IPS DF 6.9 (cell line): ENCODE measurements at regions not wholly inside any gene's neighbourhood (a gene's known extent, or its start where the extent isn't known, plus 50 kb on each side); places are given as distances from the start of the nearest gene placed in this dataset.
A peak's percentile ranks its signal among the peaks of the same experiment; 100 is the strongest.

Experiments used
- DNase-seq: peaks from one replicate; pipeline ENCODE4 v3.0.0-alpha.2; 2013; ENCODE audit warnings: low read depth, low spot score
- H3K27ac ChIP-seq: one replicate; pipeline ENCODE4 v1.5.1; 2013; ENCODE audit warnings: low read length, control low read depth
- H3K27me3 ChIP-seq: 2 replicates; pipeline ENCODE4 v1.6.1; 2013; ENCODE audit warnings: mild to moderate bottlenecking, low read length; ENCODE audit not compliant: control insufficient read depth, insufficient read depth
- H3K36me3 ChIP-seq: 2 replicates; pipeline ENCODE4 v1.6.1; 2013; ENCODE audit warnings: low read length; ENCODE audit not compliant: control insufficient read depth, insufficient read depth
- H3K4me1 ChIP-seq: 2 replicates; pipeline ENCODE4 v1.6.1; 2013; ENCODE audit warnings: low read length; ENCODE audit not compliant: control insufficient read depth, insufficient read depth
- H3K4me3 ChIP-seq: 2 replicates; pipeline ENCODE4 v1.5.1; 2013; ENCODE audit warnings: mild to moderate bottlenecking, low read length
- H3K9me3 ChIP-seq: 2 replicates; pipeline ENCODE4 v1.6.1; 2013; ENCODE audit warnings: low read length, inconsistent platforms; ENCODE audit not compliant: control insufficient read depth, insufficient read depth
- WGBS: extraction: QIAGEN DNeasy Blood & Tissue Kit; methylation state at CpG from one replicate; pipeline ENCODE4 v1.1.7; 2013; ENCODE audit warnings: mixed read lengths, missing lambda C conversion rate; ENCODE audit not compliant: insufficient read length, insufficient coverage; 5-methylcytosine and 5-hydroxymethylcytosine counted together

- Histone ChIP-seq H3K4me3 (no peak overlapping the region), H3K9me3 (no peaks in the 10 kb centered on the region), H3K36me3 (no peaks in the 10 kb centered on the region), H3K4me1 (no peaks in the 10 kb centered on the region), H3K27me3 (no peaks in the 10 kb centered on the region), H3K27ac (no peak overlapping the region)
- WGBS: no CpG with 5 or more reads among the region's 7 CpGs
- no peak for DNase-seq
Measured at GRCh38 chr7:42605406-42606192, 306.3 kb downstream of the C7orf25 start.

DNA sequence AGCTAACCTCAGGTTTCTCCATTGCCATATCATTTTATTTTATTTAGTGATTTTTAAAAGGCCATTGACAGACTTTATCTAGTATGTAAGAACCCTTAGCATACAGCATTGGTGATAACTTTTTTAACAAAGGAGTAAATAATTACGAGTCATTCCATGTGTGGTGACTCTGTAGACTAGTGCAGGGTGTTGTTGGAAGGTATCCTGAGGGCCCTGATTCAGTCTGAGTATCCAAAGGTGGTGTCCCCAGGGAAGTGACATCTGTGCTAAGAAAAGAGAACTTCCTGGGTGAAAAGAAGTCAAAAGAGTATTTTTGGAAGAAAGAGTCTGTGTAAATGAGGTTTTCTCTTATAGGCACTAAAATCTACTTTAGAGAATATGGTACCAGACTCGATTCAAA lies 308.4 kb downstream of the C7orf25 start:
- WGBS: no CpG with 5 or more reads among the region's 2 CpGs
- DNase-seq: no peak

GRCh38 chr7:42597300-42597699 lies 314.6 kb downstream of the C7orf25 start:
- Histone ChIP-seq H3K9me3 (no peaks in the 10 kb centered on the region), H3K36me3 (no peaks in the 10 kb centered on the region), H3K27ac (no peak overlapping the region), H3K4me3 (no peak overlapping the region), H3K27me3 (no peaks in the 10 kb centered on the region), H3K4me1 (no peaks in the 10 kb centered on the region)
- no peak for DNase-seq
- WGBS: no CpG with 5 or more reads among the region's 3 CpGs

More for the DNA sequence above, 308.4 kb downstream of the C7orf25 start:
- H3K4me1 ChIP-seq: no peaks in the 10 kb centered on the region
- no peaks in the 10 kb centered on the region for H3K27me3 ChIP-seq
- no peaks in the 10 kb centered on the region for H3K36me3 ChIP-seq
- no peaks in the 10 kb centered on the region for H3K9me3 ChIP-seq
- no peak overlapping the region for H3K4me3 ChIP-seq
- H3K27ac ChIP-seq: no peak overlapping the region

- no peaks in the 10 kb centered on the region for H3K9me3 ChIP-seq
- no peaks in the 10 kb centered on the region for H3K36me3 ChIP-seq
- no peak overlapping the region for H3K27ac ChIP-seq
- H3K27me3 ChIP-seq: no peaks in the 10 kb centered on the region
- no peaks in the 10 kb centered on the region for H3K4me1 ChIP-seq
- DNase-seq: no peak
- H3K4me3 ChIP-seq: no peak overlapping the region
Measured at GRCh38 chr7:42596737-42597136, 315.1 kb downstream of the C7orf25 start.

DNA sequence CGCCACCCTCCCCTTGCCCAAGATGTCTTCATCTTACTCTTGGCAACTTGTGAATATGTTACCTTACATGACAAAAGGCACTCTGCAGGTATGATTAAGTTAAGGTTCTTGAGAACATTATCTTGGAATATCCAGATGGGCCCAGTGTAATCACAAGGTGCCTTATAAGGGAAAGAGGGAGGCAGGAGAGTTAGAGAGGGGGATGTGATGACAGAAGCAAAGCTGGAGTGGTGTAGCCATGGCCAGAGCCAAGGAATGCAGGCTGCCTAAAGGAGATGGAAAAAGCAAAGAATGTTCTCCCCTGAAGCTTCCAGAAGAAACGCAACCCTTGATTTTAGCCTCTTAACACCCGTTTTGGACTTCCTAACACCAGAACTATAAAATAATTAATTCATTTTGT lies 318.0 kb downstream of the C7orf25 start:
- WGBS: no CpG with 5 or more reads among the region's 3 CpGs

DNA sequence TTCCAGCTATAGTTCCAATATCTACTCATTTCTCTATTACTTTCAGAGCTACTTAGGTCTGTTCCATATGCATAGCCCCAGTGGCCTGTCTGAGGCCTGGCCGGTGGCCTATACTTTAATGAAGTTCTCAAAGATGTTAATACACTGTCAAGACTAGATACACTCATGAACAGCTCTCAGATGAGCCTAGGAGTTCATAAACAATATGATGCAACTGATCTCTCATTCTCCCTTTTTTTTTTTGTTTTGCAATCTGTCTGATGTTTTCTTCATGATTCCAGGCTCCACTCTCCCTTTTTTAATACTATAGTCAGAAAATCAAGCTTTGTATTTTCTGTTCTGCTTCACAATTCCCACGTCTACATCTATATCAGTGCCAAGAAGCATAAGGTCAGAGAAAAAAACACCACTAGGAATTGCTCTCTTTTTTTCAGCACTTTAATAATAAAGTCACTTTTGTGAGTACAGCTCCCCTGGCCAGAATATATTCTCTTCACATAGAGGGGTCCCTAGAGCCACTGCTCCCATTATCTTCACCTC lies 321.0 kb downstream of the C7orf25 start:
- Histone ChIP-seq H3K36me3 (no peaks in the 10 kb centered on the region), H3K4me1 (no peaks in the 10 kb centered on the region)
- no CpG with 5 or more reads among the region's 2 CpGs for WGBS

More for the DNA sequence above, 318.0 kb downstream of the C7orf25 start:
- no peaks in the 10 kb centered on the region for H3K4me1 ChIP-seq
- H3K27ac ChIP-seq: no peak overlapping the region
- no peaks in the 10 kb centered on the region for H3K27me3 ChIP-seq
- H3K36me3 ChIP-seq: no peaks in the 10 kb centered on the region
- H3K4me3 ChIP-seq: no peak overlapping the region
- no peak for DNase-seq
- no peaks in the 10 kb centered on the region for H3K9me3 ChIP-seq

GRCh38 chr7:42588876-42589275 lies 323.0 kb downstream of the C7orf25 start:
- Histone ChIP-seq H3K9me3 (no peaks in the 10 kb centered on the region), H3K36me3 (no peaks in the 10 kb centered on the region), H3K4me1 (no peaks in the 10 kb centered on the region), H3K27ac (no peak overlapping the region), H3K4me3 (no peak overlapping the region), H3K27me3 (no peaks in the 10 kb centered on the region)
- DNase-seq: no peak

More for the DNA sequence above, 321.0 kb downstream of the C7orf25 start:
- Histone ChIP-seq H3K27ac (no peak overlapping the region), H3K27me3 (no peaks in the 10 kb centered on the region), H3K9me3 (no peaks in the 10 kb centered on the region), H3K4me3 (no peak overlapping the region)
- no peak for DNase-seq

GRCh38 chr7:42587806-42588205 lies 324.1 kb downstream of the C7orf25 start:
- Histone ChIP-seq H3K27me3 (no peaks in the 10 kb centered on the region), H3K4me3 (no peak overlapping the region), H3K36me3 (no peaks in the 10 kb centered on the region), H3K4me1 (no peaks in the 10 kb centered on the region), H3K9me3 (no peaks in the 10 kb centered on the region), H3K27ac (no peak overlapping the region)
- no CpG with 5 or more reads among the region's 3 CpGs for WGBS
- no peak for DNase-seq

GRCh38 chr7:42580061-42580460 lies 331.8 kb downstream of the C7orf25 start:
- H3K36me3 ChIP-seq: no peaks in the 10 kb centered on the region
- no CpG with 5 or more reads among the region's 2 CpGs for WGBS
- no peaks in the 10 kb centered on the region for H3K4me1 ChIP-seq
- H3K4me3 ChIP-seq: no peak overlapping the region
- H3K27me3 ChIP-seq: no peaks in the 10 kb centered on the region
- DNase-seq: no peak
- no peaks in the 10 kb centered on the region; the same call in 1 of the 2 replicates for H3K9me3 ChIP-seq
- H3K27ac ChIP-seq: no peak overlapping the region

DNA sequence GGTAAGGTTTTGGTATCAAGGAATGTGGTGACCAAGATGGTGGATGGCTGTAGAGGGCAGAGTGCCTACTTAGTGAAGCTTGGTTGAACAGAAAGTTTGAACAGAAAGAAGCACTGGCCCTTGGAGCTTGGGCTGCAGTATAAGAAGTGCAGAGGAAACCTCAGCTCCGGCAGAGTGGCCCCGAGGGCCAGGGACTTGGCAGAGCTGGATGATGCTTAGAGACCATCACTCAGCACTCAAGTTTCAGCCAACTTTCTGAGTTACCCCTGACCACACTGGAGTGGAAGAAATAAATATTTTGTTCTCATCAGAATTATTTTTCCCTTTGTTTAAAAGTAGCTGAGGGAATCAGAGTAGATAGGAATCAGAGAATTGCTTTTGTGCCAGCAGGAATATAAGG lies 336.7 kb downstream of the C7orf25 start:
- WGBS: no CpG with 5 or more reads among the region's 2 CpGs
- Histone ChIP-seq H3K27ac (no peak overlapping the region), H3K27me3 (no peaks in the 10 kb centered on the region), H3K4me3 (no peak overlapping the region), H3K9me3 (no peaks in the 10 kb centered on the region; the same call in 1 of the 2 replicates), H3K36me3 (no peaks in the 10 kb centered on the region), H3K4me1 (no peaks in the 10 kb centered on the region)
- DNase-seq: no peak

DNA sequence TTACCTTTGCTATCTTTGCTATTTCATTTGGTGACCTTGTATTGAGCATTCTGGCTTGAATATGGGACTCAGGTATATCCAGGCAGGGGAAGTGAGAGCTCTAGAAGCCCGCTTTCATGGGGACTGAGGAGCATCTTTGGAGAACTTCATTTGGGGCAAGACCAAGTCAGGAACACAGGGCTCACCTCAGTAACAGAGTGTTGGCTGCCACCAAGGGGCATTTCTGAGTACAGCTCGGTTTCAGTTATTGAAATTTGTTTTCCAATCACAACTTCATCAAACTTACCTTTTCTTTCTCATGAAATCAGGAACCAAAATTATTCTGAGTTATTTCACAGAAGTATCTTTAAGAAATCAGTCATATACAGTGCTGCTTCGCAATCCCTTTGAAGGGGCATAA lies 337.2 kb downstream of the C7orf25 start:
- Histone ChIP-seq H3K4me1 (no peaks in the 10 kb centered on the region), H3K36me3 (no peaks in the 10 kb centered on the region), H3K27ac (no peak overlapping the region), H3K4me3 (no peak overlapping the region), H3K27me3 (no peaks in the 10 kb centered on the region), H3K9me3 (no peaks in the 10 kb centered on the region; the same call in 1 of the 2 replicates)
- DNase-seq: peak; percentile 2
- no CpG with 5 or more reads among the region's 3 CpGs for WGBS
